IMR-90 (cell line): ENCODE measurements at regions not wholly inside any gene's neighbourhood (a gene's known extent, or its start where the extent isn't known, plus 50 kb on each side); places are given as distances from the start of the nearest gene placed in this dataset.

ENCODE experiments used
- MAZ ChIP-seq: IDR thresholded peaks from 2 replicates; pipeline ENCODE4 v1.6.1; 2012; ENCODE audit warnings: low read depth, mild to moderate bottlenecking, low read length, improper control_type of control experiment, moderate library complexity, borderline replicate concordance
- MXI1 ChIP-seq: IDR thresholded peaks from 2 replicates; pipeline ENCODE4 v1.6.1; 2012; ENCODE audit warnings: low read depth, mild to moderate bottlenecking, low read length, moderate library complexity, borderline replicate concordance
- POLR2A ChIP-seq: IDR thresholded peaks from 2 replicates; pipeline ENCODE4 v1.6.1; 2012; ENCODE audit warnings: mild to moderate bottlenecking, low read depth, low read length
- RAD21 ChIP-seq: IDR thresholded peaks from 2 replicates; pipeline ENCODE4 v1.6.1; 2012; ENCODE audit warnings: low read length, improper control_type of control experiment
- RCOR1 ChIP-seq: IDR thresholded peaks from 2 replicates; pipeline ENCODE4 v1.6.1; 2012; ENCODE audit warnings: mild to moderate bottlenecking, low read length, improper control_type of control experiment; ENCODE audit not compliant: insufficient replicate concordance
- TF ChIP-seq, protein P1 (sequence below): conservative IDR thresholded peaks from 2 replicates; pipeline ENCODE4 v1.5.1; 2012; ENCODE audit warnings: mild to moderate bottlenecking, low read depth, low read length, improper control_type of control experiment
- TF ChIP-seq, protein P2 (sequence below): fragments of 150-350 bp; IDR thresholded peaks from 2 replicates; pipeline ENCODE4 v1.6.1; 2017; ENCODE audit warnings: mild to moderate bottlenecking, antibody characterized with exemption, low read length, low read depth

DNA sequence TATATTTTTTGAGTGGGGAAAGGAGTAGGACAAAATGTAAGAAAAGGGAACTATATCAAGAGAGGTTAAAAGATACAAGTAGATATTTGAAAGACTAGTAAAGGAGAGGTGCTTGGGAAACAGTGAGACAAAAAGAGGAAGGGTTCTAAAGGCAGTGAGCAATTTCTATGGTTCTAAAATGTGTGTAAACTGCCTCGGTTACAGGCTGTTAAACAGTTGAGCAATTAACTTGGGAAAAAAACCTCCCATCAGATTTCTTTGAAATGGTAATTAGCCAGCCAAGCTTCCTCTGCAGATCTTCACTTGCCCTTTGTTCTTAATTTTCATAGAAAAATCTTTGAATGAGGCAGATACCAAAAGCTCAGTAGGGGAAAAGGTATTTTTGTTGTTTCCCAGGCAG is 238.7 kb upstream of the KCNH7 start:
- TF ChIP-seq, protein P1, sequence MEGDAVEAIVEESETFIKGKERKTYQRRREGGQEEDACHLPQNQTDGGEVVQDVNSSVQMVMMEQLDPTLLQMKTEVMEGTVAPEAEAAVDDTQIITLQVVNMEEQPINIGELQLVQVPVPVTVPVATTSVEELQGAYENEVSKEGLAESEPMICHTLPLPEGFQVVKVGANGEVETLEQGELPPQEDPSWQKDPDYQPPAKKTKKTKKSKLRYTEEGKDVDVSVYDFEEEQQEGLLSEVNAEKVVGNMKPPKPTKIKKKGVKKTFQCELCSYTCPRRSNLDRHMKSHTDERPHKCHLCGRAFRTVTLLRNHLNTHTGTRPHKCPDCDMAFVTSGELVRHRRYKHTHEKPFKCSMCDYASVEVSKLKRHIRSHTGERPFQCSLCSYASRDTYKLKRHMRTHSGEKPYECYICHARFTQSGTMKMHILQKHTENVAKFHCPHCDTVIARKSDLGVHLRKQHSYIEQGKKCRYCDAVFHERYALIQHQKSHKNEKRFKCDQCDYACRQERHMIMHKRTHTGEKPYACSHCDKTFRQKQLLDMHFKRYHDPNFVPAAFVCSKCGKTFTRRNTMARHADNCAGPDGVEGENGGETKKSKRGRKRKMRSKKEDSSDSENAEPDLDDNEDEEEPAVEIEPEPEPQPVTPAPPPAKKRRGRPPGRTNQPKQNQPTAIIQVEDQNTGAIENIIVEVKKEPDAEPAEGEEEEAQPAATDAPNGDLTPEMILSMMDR, result no peak
- TF ChIP-seq POLR2A, result no peak
- no peak for TF ChIP-seq MXI1
- TF ChIP-seq, protein P2, sequence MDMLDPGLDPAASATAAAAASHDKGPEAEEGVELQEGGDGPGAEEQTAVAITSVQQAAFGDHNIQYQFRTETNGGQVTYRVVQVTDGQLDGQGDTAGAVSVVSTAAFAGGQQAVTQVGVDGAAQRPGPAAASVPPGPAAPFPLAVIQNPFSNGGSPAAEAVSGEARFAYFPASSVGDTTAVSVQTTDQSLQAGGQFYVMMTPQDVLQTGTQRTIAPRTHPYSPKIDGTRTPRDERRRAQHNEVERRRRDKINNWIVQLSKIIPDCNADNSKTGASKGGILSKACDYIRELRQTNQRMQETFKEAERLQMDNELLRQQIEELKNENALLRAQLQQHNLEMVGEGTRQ, result no peak
- no peak for TF ChIP-seq RAD21
- TF ChIP-seq MAZ, result no peak
- TF ChIP-seq RCOR1, result no peak
